Epithelial cell of proximal tubule (primary cell): ENCODE measurements at regions not wholly inside any gene's neighbourhood (a gene's known extent, or its start where the extent isn't known, plus 50 kb on each side); places are given as distances from the start of the nearest gene placed in this dataset.

Experiments
- DNase-seq: peaks from one replicate; pipeline ENCODE4 v3.0.0-alpha.2; 2011; ENCODE audit warnings: low read depth
- H3K4me3 ChIP-seq: 2 replicates; pipeline ENCODE4 v1.5.1; 2011; ENCODE audit warnings: low read depth, mild to moderate bottlenecking, low read length
- CTCF ChIP-seq: conservative IDR thresholded peaks from 2 replicates; pipeline ENCODE4 v1.5.1; 2012; ENCODE audit warnings: low read depth, mild to moderate bottlenecking, low read length

GRCh38 chr4:157983300-157983699, 189.5 kb downstream of the GASK1B start:
- no peak for TF ChIP-seq CTCF
- H3K4me3 ChIP-seq, result no peak overlapping the region
- no peak for DNase-seq

DNA sequence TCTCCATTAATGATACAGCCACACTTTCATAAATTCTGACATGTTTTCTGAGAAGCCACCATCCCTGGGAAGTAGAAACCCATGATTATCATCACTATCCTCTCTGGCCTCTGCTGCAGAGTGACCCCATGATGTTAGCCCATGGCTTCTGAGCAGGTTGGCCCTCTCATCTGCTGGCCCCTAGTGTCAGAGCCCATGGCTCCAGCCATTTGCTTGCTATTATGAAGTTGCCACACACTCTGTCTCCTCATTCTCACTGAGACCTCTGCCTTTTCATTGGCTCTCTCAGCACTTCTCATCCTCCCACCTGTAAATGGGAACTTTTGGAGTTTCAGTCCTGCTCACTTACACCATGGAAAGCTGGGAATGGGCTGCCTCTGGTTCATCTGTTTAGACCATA, 192.7 kb downstream of the GASK1B start:
- DNase-seq, result no peak
- H3K4me3 ChIP-seq, result no peak overlapping the region
- TF ChIP-seq CTCF, result no peak

DNA sequence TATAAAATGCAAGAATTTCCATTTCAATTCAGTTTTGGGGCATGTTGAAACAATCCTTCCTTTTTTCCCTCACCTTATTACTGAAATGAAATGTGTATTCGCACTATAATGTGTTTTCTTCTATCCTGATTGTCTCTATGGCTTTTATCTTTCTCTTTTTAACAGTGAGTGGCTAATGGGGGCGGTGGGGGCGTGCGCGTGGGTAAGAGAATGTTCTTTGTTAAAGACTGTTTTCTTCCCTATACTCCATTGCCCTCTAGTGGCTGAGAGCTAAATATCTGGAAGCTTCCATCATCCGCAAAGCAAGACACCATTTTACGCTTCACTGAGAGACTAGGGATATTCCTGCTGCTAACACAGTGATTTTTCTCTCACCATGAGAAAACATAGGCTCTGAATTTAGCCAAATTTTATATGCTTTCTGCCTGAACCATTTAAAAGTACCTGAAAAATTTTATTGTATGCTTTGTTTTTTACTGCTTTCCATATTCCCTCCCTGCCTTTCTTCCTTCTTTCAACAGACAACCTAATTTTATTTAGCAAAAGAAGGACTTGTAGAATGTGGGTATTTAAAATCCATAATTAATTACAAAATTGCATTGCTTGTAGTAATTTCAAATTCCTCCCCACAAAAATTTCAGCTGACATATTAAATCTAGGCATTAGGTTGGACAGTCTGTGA, 194.0 kb downstream of the GASK1B start:
- DNase-seq, result peak; percentile 12
- H3K4me3 ChIP-seq, result peak overlapping the region; percentile 12
- peak; percentile 95 for TF ChIP-seq CTCF

GRCh38 chr4:157977086-157977485, 195.7 kb downstream of the GASK1B start:
- no peak overlapping the region for H3K4me3 ChIP-seq
- TF ChIP-seq CTCF, result no peak
- DNase-seq, result no peak

GRCh38 chr4:157973297-157973696, 199.5 kb downstream of the GASK1B start:
- no peak for TF ChIP-seq CTCF
- no peak overlapping the region for H3K4me3 ChIP-seq
- DNase-seq, result no peak

DNA sequence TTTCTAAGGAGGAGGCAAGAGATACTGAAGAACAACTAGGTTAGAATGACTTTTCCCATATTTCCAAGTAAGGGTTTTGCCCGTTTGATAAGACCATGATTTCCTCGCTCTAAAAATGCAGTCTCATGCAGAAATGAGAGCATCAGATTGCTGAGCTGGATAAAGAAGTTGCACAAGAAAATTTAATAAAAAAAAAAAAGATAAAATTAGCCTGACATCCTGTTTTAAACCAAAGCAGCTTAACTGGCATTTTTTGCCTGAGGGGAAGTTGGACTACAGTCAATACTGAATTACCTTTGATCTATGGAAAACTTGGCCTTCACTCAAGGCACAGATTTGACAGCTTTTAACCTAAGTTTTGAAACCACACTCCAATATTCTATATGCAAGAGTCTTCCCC, 208.4 kb downstream of the GASK1B start:
- TF ChIP-seq CTCF, result no peak
- H3K4me3 ChIP-seq, result no peak overlapping the region
- no peak for DNase-seq
